ENCODE measurements at regions not wholly inside any gene's neighbourhood (a gene's known extent, or its start where the extent isn't known, plus 50 kb on each side); places are given as distances from the start of the nearest gene placed in this dataset.

- H3K4me3 ChIP-seq: no peak overlapping the region
- WGBS, 4 donors: 78 to 96% (median 82%) methylated on average over 6 to 8 of the region's 8 CpGs
- no peak for TF ChIP-seq POLR2A (IDR thresholded peaks at IDR 0.05)
- no peak for TF ChIP-seq CTCF (IDR thresholded peaks at IDR 0.05)
- no peak overlapping the region for H3K27ac ChIP-seq
- ATAC-seq (no peak), DNase-seq (peak in 3 of 5 donors; percentile 18 to 38 (median 26))
- intact Hi-C loops (cut with DNase I): loop anchor here in 1 of 10 donors (10.0 kb wide), 1 partner anchor 60 kb away; no protein-coding TSS in a partner anchor
- H3K36me3 ChIP-seq: no peaks in the 10 kb centered on the region
- H3K4me1 ChIP-seq: no peaks in the 10 kb centered on the region
- no peaks in the 10 kb centered on the region for H3K9me3 ChIP-seq
- H3K27me3 ChIP-seq: no peaks in the 10 kb centered on the region
Observed at GRCh38 chr9:134225186-134225585, 60.8 kb upstream of the RNU6ATAC start.

GRCh38 chr9:134225816-134226215 lies 61.5 kb upstream of the RNU6ATAC start:
- ATAC-seq: no peak
- intact Hi-C loops (cut with DNase I): loop anchor here in 1 of 10 donors (10.0 kb wide), 1 partner anchor 59 kb away; no protein-coding TSS in a partner anchor
- no peak overlapping the region for H3K4me3 ChIP-seq
- 72 to 76% (median 74%) methylated on average over 6 to 7 of the region's 7 CpGs for WGBS, 4 donors
- no peak overlapping the region for H3K27ac ChIP-seq
- H3K36me3 ChIP-seq: no peaks in the 10 kb centered on the region
- H3K4me1 ChIP-seq: peaks cover 0 to 4% (median under 1%) of the 10 kb centered on the region in 12 donors
- H3K9me3 ChIP-seq: no peaks in the 10 kb centered on the region
- peak in 2 of 5 donors; percentile 4 to 48 for DNase-seq
- TF ChIP-seq POLR2A (IDR thresholded peaks at IDR 0.05) (no peak), CTCF (IDR thresholded peaks at IDR 0.05) (no peak)
- H3K27me3 ChIP-seq: no peaks in the 10 kb centered on the region

GRCh38 chr9:134226221-134226930 lies 62.0 kb upstream of the RNU6ATAC start:
- Histone ChIP-seq H3K27me3 (no peaks in the 10 kb centered on the region), H3K4me3 (no peak overlapping the region), H3K36me3 (no peaks in the 10 kb centered on the region), H3K4me1 (peaks cover 0 to 10% (median 6%) of the 10 kb centered on the region in 12 donors), H3K9me3 (no peaks in the 10 kb centered on the region), H3K27ac (no peak overlapping the region)
- ATAC-seq: no peak
- intact Hi-C loops (cut with DNase I): loop anchor here in 1 of 10 donors (10.0 kb wide), 1 partner anchor 58 kb away; no protein-coding TSS in a partner anchor
- DNase-seq: peak in 3 of 5 donors; percentile 43 to 76 (median 44)
- TF ChIP-seq CTCF (IDR thresholded peaks at IDR 0.05) (no peak), POLR2A (IDR thresholded peaks at IDR 0.05) (no peak)
- 72 to 86% (median 75%) methylated on average over 20 to 27 of the region's 27 CpGs for WGBS, 4 donors

Measured in heart left ventricle (tissue), 16 donors.